ENCODE measurements at regions not wholly inside any gene's neighbourhood (a gene's known extent, or its start where the extent isn't known, plus 50 kb on each side); places are given as distances from the start of the nearest gene placed in this dataset.

GRCh38 chr5:61907995-61908394 is 398.0 kb upstream of the KIF2A start:
- TF ChIP-seq PATZ1 (CRISPR knock-in tag; IDR thresholded peaks at IDR 0.05; ENCODE audit: borderline replicate concordance) (no peak), ISL1 (CRISPR knock-in tag; IDR thresholded peaks at IDR 0.05) (no peak), ZNF565 (CRISPR knock-in tag; conservative IDR thresholded peaks at IDR 0.05; ENCODE audit: low read depth) (no peak), ZNF8 (CRISPR knock-in tag; IDR thresholded peaks at IDR 0.05) (no peak), ZC3H10 (CRISPR knock-in tag; IDR thresholded peaks at IDR 0.05) (no peak), ARNTL (CRISPR knock-in tag; IDR thresholded peaks at IDR 0.05; ENCODE audit: borderline replicate concordance, low read depth) (no peak), SNAI2 (CRISPR knock-in tag; IDR thresholded peaks at IDR 0.05) (no peak), ZFP3 (CRISPR knock-in tag; IDR thresholded peaks at IDR 0.05) (no peak)
- no peak for ATAC-seq

GRCh38 chr5:61910771-61911170 is 395.2 kb upstream of the KIF2A start:
- TF ChIP-seq PPARA (CRISPR knock-in tag; IDR thresholded peaks at IDR 0.05; ENCODE audit: borderline replicate concordance) (no peak), PATZ1 (CRISPR knock-in tag; IDR thresholded peaks at IDR 0.05; ENCODE audit: borderline replicate concordance) (no peak), GLIS3 (CRISPR knock-in tag; IDR thresholded peaks at IDR 0.05) (no peak), OSR1 (CRISPR knock-in tag; IDR thresholded peaks at IDR 0.05) (no peak)
- no peak for ATAC-seq

GRCh38 chr5:61912559-61912958 is 393.4 kb upstream of the KIF2A start:
- ATAC-seq = no peak
- TF ChIP-seq ZC3H10 (CRISPR knock-in tag; IDR thresholded peaks at IDR 0.05) (no peak), OSR1 (CRISPR knock-in tag; IDR thresholded peaks at IDR 0.05) (no peak), PATZ1 (CRISPR knock-in tag; IDR thresholded peaks at IDR 0.05; ENCODE audit: borderline replicate concordance) (no peak), CSRNP3 (CRISPR knock-in tag; IDR thresholded peaks at IDR 0.05) (no peak), ARNTL (CRISPR knock-in tag; IDR thresholded peaks at IDR 0.05; ENCODE audit: borderline replicate concordance, low read depth) (no peak), GLIS3 (CRISPR knock-in tag; IDR thresholded peaks at IDR 0.05) (no peak), ZNF8 (CRISPR knock-in tag; IDR thresholded peaks at IDR 0.05) (no peak), CSDC2 (CRISPR knock-in tag; IDR thresholded peaks at IDR 0.05) (no peak), BACH2 (CRISPR knock-in tag; IDR thresholded peaks at IDR 0.05; ENCODE audit: borderline replicate concordance) (no peak), TOX (CRISPR knock-in tag; IDR thresholded peaks at IDR 0.05; ENCODE audit: borderline replicate concordance) (no peak), TCF4 (CRISPR knock-in tag; IDR thresholded peaks at IDR 0.05; ENCODE audit: borderline replicate concordance) (no peak), RARB (CRISPR knock-in tag; IDR thresholded peaks at IDR 0.05) (no peak), ISL1 (CRISPR knock-in tag; IDR thresholded peaks at IDR 0.05) (no peak), ZFP3 (CRISPR knock-in tag; IDR thresholded peaks at IDR 0.05) (no peak), ESRRG (CRISPR knock-in tag; IDR thresholded peaks at IDR 0.05) (no peak)

GRCh38 chr5:61915646-61916045 is 390.4 kb upstream of the KIF2A start:
- TF ChIP-seq OSR1 (CRISPR knock-in tag; IDR thresholded peaks at IDR 0.05) (no peak), RARB (CRISPR knock-in tag; IDR thresholded peaks at IDR 0.05) (no peak), BACH2 (CRISPR knock-in tag; IDR thresholded peaks at IDR 0.05; ENCODE audit: borderline replicate concordance) (no peak), ESRRG (CRISPR knock-in tag; IDR thresholded peaks at IDR 0.05) (no peak), CSDC2 (CRISPR knock-in tag; IDR thresholded peaks at IDR 0.05) (no peak), CREB5 (CRISPR knock-in tag; IDR thresholded peaks at IDR 0.05; ENCODE audit: low read depth) (no peak), ZNF8 (CRISPR knock-in tag; IDR thresholded peaks at IDR 0.05) (no peak), PPARA (CRISPR knock-in tag; IDR thresholded peaks at IDR 0.05; ENCODE audit: borderline replicate concordance) (no peak), ZC3H10 (CRISPR knock-in tag; IDR thresholded peaks at IDR 0.05) (no peak)
- no peak for ATAC-seq
